B cell (primary cell): ENCODE measurements at regions not wholly inside any gene's neighbourhood (a gene's known extent, or its start where the extent isn't known, plus 50 kb on each side); places are given as distances from the start of the nearest gene placed in this dataset.

Experiments
- EZH2 ChIP-seq: IDR thresholded peaks from 2 replicates; pipeline ENCODE4 v1.6.1; 2012; ENCODE audit warnings: borderline replicate concordance, low read depth, mild to moderate bottlenecking, moderate library complexity, low read length; ENCODE audit not compliant: insufficient read depth, poor library complexity, severe bottlenecking
- TF ChIP-seq, protein P1 (sequence below): fragments of 200-600 bp; IDR thresholded peaks from one replicate; pipeline ENCODE4 v1.8.0; 2022; ENCODE audit warnings: antibody characterized with exemption, mild to moderate bottlenecking

DNA sequence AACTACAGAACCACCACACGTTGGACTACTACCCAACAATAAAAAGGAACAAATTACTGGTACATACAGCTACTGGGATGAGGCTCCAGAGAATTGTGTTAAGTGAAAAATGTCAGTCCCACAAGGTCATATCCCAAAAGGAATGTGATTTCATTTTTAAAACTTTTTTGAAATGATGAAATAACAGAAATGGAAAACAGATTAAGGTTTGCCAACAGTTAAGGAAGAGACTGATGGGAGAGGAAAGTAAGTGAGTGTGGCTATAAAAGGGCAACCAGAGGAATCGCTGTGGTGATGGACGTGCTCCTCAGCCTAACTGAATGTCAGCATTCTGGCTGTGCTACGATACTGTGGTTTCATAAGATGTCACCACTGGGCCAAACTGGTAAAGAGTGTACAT, 512.8 kb downstream of the UQCRFS1 start:
- no peak for TF ChIP-seq EZH2
- TF ChIP-seq, protein P1, sequence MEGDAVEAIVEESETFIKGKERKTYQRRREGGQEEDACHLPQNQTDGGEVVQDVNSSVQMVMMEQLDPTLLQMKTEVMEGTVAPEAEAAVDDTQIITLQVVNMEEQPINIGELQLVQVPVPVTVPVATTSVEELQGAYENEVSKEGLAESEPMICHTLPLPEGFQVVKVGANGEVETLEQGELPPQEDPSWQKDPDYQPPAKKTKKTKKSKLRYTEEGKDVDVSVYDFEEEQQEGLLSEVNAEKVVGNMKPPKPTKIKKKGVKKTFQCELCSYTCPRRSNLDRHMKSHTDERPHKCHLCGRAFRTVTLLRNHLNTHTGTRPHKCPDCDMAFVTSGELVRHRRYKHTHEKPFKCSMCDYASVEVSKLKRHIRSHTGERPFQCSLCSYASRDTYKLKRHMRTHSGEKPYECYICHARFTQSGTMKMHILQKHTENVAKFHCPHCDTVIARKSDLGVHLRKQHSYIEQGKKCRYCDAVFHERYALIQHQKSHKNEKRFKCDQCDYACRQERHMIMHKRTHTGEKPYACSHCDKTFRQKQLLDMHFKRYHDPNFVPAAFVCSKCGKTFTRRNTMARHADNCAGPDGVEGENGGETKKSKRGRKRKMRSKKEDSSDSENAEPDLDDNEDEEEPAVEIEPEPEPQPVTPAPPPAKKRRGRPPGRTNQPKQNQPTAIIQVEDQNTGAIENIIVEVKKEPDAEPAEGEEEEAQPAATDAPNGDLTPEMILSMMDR, result no peak
